ENCODE measurements at regions not wholly inside any gene's neighbourhood (a gene's known extent, or its start where the extent isn't known, plus 50 kb on each side); places are given as distances from the start of the nearest gene placed in this dataset.

- DNase-seq: no peak
Observed at GRCh38 chr11:28461338-28461737, 353.1 kb downstream of the METTL15 start.

GRCh38 chr11:28460348-28460747 lies 352.2 kb downstream of the METTL15 start:
- no peak for DNase-seq

GRCh38 chr11:28459912-28460311 lies 351.7 kb downstream of the METTL15 start:
- no peak for DNase-seq

GRCh38 chr11:28457481-28458065 lies 349.4 kb downstream of the METTL15 start:
- no peak for DNase-seq

- no peak for DNase-seq
Observed at GRCh38 chr11:28448186-28448585, 340.0 kb downstream of the METTL15 start.

GRCh38 chr11:28447226-28447625 lies 339.0 kb downstream of the METTL15 start:
- no peak for DNase-seq

- DNase-seq: no peak
Observed at GRCh38 chr11:28442131-28442530, 333.9 kb downstream of the METTL15 start.

GRCh38 chr11:28439403-28439802 lies 331.2 kb downstream of the METTL15 start:
- DNase-seq: no peak

- DNase-seq: no peak
Observed at GRCh38 chr11:28420099-28420498, 311.9 kb downstream of the METTL15 start.

GRCh38 chr11:28417601-28418323 lies 309.6 kb downstream of the METTL15 start:
- peak; percentile 2 for DNase-seq

GRCh38 chr11:28412029-28412428 lies 303.8 kb downstream of the METTL15 start:
- no peak for DNase-seq

GRCh38 chr11:28401446-28401845 lies 293.3 kb downstream of the METTL15 start:
- no peak for DNase-seq

- peak; percentile 6 for DNase-seq
Observed at GRCh38 chr11:28400331-28401100, 292.3 kb downstream of the METTL15 start.

- DNase-seq: no peak
Observed at GRCh38 chr11:28393348-28393747, 285.2 kb downstream of the METTL15 start.

GRCh38 chr11:28384418-28384817 lies 276.2 kb downstream of the METTL15 start:
- no peak for DNase-seq

GRCh38 chr11:28383456-28383855 lies 275.3 kb downstream of the METTL15 start:
- no peak for DNase-seq
